GM12878 (cell line): ENCODE measurements at regions not wholly inside any gene's neighbourhood (a gene's known extent, or its start where the extent isn't known, plus 50 kb on each side); places are given as distances from the start of the nearest gene placed in this dataset.

ENCODE experiments used
- ATAC-seq: fragments of 200-7000 bp; cut with Tn5 transposase; 3 replicates; pipeline ENCODE4 v1.9.1; 2020; ENCODE audit warnings: mild to moderate bottlenecking, moderate library complexity
- BruUV-seq: library from RNA; stranded (reverse); fragments of 400-500 nt; replicated peaks from 2 replicates; lab custom pipeline; 2021; lab: Mats Ljungman, UMichigan
- CTCF ChIA-PET: fragments of 300-600 bp; sonication (Branson Sonifier 250); formaldehyde crosslinking; extraction: SDS; loops from one replicate; lab custom pipeline; 2021; ENCODE audit warnings: inconsistent platforms; lab: Yijun Ruan, JAX
- POLR2A ChIA-PET: fragments of 350-600 bp; formaldehyde crosslinking; extraction: SDS; loops from one replicate; lab custom pipeline; 2021; ENCODE audit warnings: inconsistent platforms; lab: Charles Lee
- RAD21 ChIA-PET: fragments of 300-600 bp; sonication (Branson Sonifier 250); formaldehyde crosslinking; loops from one replicate; lab custom pipeline; 2023; ENCODE audit warnings: antibody characterized with exemption; ENCODE audit not compliant: unreplicated experiment; lab: Charles Lee
- SMC1A ChIA-PET: fragments of 300-600 bp; sonication (Branson Sonifier 250); formaldehyde crosslinking; loops from one replicate; lab custom pipeline; 2023; ENCODE audit not compliant: unreplicated experiment, uncharacterized antibody; lab: Charles Lee
- DNase-seq: peaks from one replicate; pipeline ENCODE4 v3.0.0-alpha.2; 2011; ENCODE audit warnings: low read depth, low spot score
- FAIRE-seq: peaks from 3 replicates; lab custom pipeline; 2011; peaks lifted over from hg19 to GRCh38; lab: Jason Lieb, UNC
- H2AFZ ChIP-seq: 2 replicates; pipeline ENCODE4 v1.6.0; 2011; ENCODE audit warnings: low read depth, low read length, control low read depth; ENCODE audit not compliant: control insufficient read depth
- H3K27ac ChIP-seq: 2 replicates; pipeline ENCODE4 v1.5.1; 2011; ENCODE audit warnings: control low read depth; ENCODE audit not compliant: control insufficient read depth, insufficient read depth
- H3K27me3 ChIP-seq, 2 experiments: replicated peaks in 1 of 2; 2 replicates each; pipeline versions ENCODE4 v1.6.0 to v1.6.1; 2011; ENCODE audit warnings: low read length in 1 of 2; ENCODE audit not compliant: control insufficient read depth in 2 of 2, insufficient read depth in 2 of 2
- H3K36me3 ChIP-seq, 2 experiments: 2 replicates each; pipeline ENCODE4 v1.5.1; 2011; ENCODE audit warnings: low read length in 1 of 2; ENCODE audit not compliant: control insufficient read depth in 2 of 2, insufficient read depth in 2 of 2
- H3K4me1 ChIP-seq: 2 replicates; pipeline ENCODE4 v1.6.1; 2011; ENCODE audit warnings: mild to moderate bottlenecking, low read length, moderate library complexity, mixed read lengths; ENCODE audit not compliant: control insufficient read depth, insufficient read depth
- H3K4me2 ChIP-seq: 2 replicates; pipeline ENCODE4 v1.6.0; 2011; ENCODE audit warnings: control low read depth; ENCODE audit not compliant: control insufficient read depth, insufficient read depth
- H3K4me3 ChIP-seq: fragments of 200-600 bp; sonication (generic); 2 replicates; pipeline ENCODE4 v1.5.1; 2016
- H3K79me2 ChIP-seq: 2 replicates; pipeline ENCODE4 v1.6.0; 2011; ENCODE audit warnings: low read length; ENCODE audit not compliant: control insufficient read depth, insufficient read depth
- H3K9ac ChIP-seq: 2 replicates; pipeline ENCODE4 v1.8.0; 2011; ENCODE audit warnings: low read length, control low read depth, mixed read lengths; ENCODE audit not compliant: control insufficient read depth, insufficient read depth
- H3K9me3 ChIP-seq: replicated peaks from 3 replicates; pipeline ENCODE4 v1.5.1; 2011; ENCODE audit warnings: mild to moderate bottlenecking, low read length; ENCODE audit not compliant: control insufficient read depth, insufficient read depth
- H4K20me1 ChIP-seq: 2 replicates; pipeline ENCODE4 v1.6.0; 2011; ENCODE audit not compliant: control insufficient read depth, insufficient read depth
- CBX5 ChIP-seq: sonication (generic); IDR thresholded peaks from 2 replicates; pipeline ENCODE4 v1.6.1; 2016; ENCODE audit warnings: low read depth, moderate library complexity, mild to moderate bottlenecking, inconsistent platforms
- FOXM1 ChIP-seq: IDR thresholded peaks from 2 replicates; pipeline ENCODE4 v1.6.1; 2012; ENCODE audit warnings: low read depth, mild to moderate bottlenecking, inconsistent platforms, low read length, moderate library complexity
- GATAD2B ChIP-seq: fragments of 450-650 bp; conservative IDR thresholded peaks from 2 replicates; pipeline ENCODE4 v1.6.1; 2017; ENCODE audit warnings: low read depth, mild to moderate bottlenecking, moderate library complexity
- LARP7 ChIP-seq: fragments of 450-650 bp; IDR thresholded peaks from 2 replicates; pipeline ENCODE4 v1.6.1; 2017; ENCODE audit warnings: mild to moderate bottlenecking
- MEF2A ChIP-seq: IDR thresholded peaks from 2 replicates; pipeline ENCODE4 v1.6.1; 2011; ENCODE audit warnings: low read depth, mild to moderate bottlenecking, low read length, moderate library complexity; ENCODE audit not compliant: insufficient read depth
- MTA2 ChIP-seq: fragments of 450-650 bp; IDR thresholded peaks from 2 replicates; pipeline ENCODE4 v1.6.1; 2016; ENCODE audit warnings: low read depth, mild to moderate bottlenecking, moderate library complexity
- POLR2AphosphoS5 ChIP-seq: IDR thresholded peaks from 2 replicates; pipeline ENCODE4 v1.6.1; 2011; ENCODE audit warnings: mild to moderate bottlenecking, low read length, inconsistent platforms
- RCOR1 ChIP-seq: conservative IDR thresholded peaks from 2 replicates; pipeline ENCODE4 v1.6.1; 2012; ENCODE audit warnings: low read depth, low read length, improper control_type of control experiment
- RUNX3 ChIP-seq: IDR thresholded peaks from 2 replicates; pipeline ENCODE4 v1.6.1; 2012; ENCODE audit warnings: low read length, inconsistent platforms
- SUZ12 ChIP-seq: fragments of 200-600 bp; sonication (generic); IDR thresholded peaks from one replicate; pipeline ENCODE4 v1.6.1; 2018; ENCODE audit warnings: antibody characterized with exemption, mild to moderate bottlenecking; ENCODE audit not compliant: unreplicated experiment
- WRNIP1 ChIP-seq: IDR thresholded peaks from 2 replicates; pipeline ENCODE4 v1.6.1; 2011; ENCODE audit warnings: low read depth, low read length, improper control_type of control experiment, borderline replicate concordance
- ZZZ3 ChIP-seq: IDR thresholded peaks from 2 replicates; pipeline ENCODE4 v1.6.1; 2011; ENCODE audit warnings: low read depth; ENCODE audit not compliant: control insufficient read depth, insufficient read length
- WGBS: methylation state at CpG from one replicate; pipeline ENCODE4 v1.1.6; 2016; ENCODE audit warnings: low lambda C conversion rate; ENCODE audit not compliant: insufficient replicate concordance, insufficient coverage; ENCODE audit errors: missing lambda C conversion rate; 5-methylcytosine and 5-hydroxymethylcytosine counted together
- in situ Hi-C: fragments of 300-500 bp; cut with MboI; formaldehyde crosslinking; loops from 9 replicates; pipeline ENCODE4 v1.14.3; 2018; ENCODE audit warnings: mixed read lengths
- intact Hi-C: fragments of 100-400 bp; cut with micrococcal nuclease; formaldehyde crosslinking; loops from one replicate; pipeline ENCODE4 v1.14.2; 2022; ENCODE audit not compliant: unreplicated experiment

DNA sequence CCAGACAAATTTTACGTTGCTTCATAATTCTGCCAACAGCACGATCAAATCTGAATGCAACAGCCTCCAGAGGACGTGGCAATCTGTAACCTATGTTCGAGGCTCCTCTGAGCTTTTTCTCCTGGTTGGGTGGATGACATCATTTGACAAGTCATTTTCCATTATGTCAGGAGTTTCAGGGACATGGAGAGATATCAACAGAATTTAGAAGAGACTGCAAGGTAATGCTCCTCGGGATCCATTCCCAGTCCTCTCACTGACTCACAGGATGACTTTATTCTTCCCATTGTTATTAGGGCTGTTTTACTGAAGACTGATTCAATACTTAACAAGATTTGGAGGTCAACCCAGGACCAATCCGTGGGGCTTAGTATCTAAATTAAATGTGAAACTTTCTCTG lies 72.5 kb upstream of the RNF152 start:
- in situ Hi-C loops, result no loop called here
- H2AFZ ChIP-seq, result no peak overlapping the region
- no peak for TF ChIP-seq ZZZ3
- TF ChIP-seq RUNX3, result no peak
- no peak for TF ChIP-seq WRNIP1
- TF ChIP-seq MEF2A, result no peak
- TF ChIP-seq, all 136 proteins: peak for 0
- H3K27ac ChIP-seq, result no peak overlapping the region
- ChIA-PET CTCF (interaction anchor here (1.2 kb wide), 1 partner anchor 166 kb away, joined by 4 read pairs; no protein-coding TSS in a partner anchor), SMC1A (no interaction called here), POLR2A (no interaction called here), RAD21 (no interaction called here)
- BruUV-seq, result no TSS peak
- H3K4me3 ChIP-seq, result no peak overlapping the region
- no peak overlapping the region for H3K9ac ChIP-seq
- H3K4me2 ChIP-seq, result no peak overlapping the region
- no peaks in the 10 kb centered on the region for H4K20me1 ChIP-seq
- no peaks in the 10 kb centered on the region for H3K79me2 ChIP-seq
- H3K4me1 ChIP-seq, result no peaks in the 10 kb centered on the region
- ATAC-seq, result no peak
- H3K9me3 ChIP-seq, result no peaks in the 10 kb centered on the region; the same call in 2 of the 3 replicates
- intact Hi-C loops, result no loop called here
- FAIRE-seq, result no peak
- no peaks in the 10 kb centered on the region for H3K27me3 ChIP-seq
- DNase-seq, result no peak
- no peaks in the 10 kb centered on the region for H3K36me3 ChIP-seq
- 27% methylated on average over 6 of the region's 6 CpGs for WGBS

- Histone ChIP-seq H3K4me3 (no peak overlapping the region), H3K27ac (no peak overlapping the region), H3K9ac (no peak overlapping the region), H3K36me3 (no peaks in the 10 kb centered on the region), H3K4me2 (no peak overlapping the region), H3K9me3 (no peaks in the 10 kb centered on the region; the same call in 2 of the 3 replicates), H4K20me1 (no peaks in the 10 kb centered on the region), H2AFZ (no peak overlapping the region), H3K79me2 (no peaks in the 10 kb centered on the region), H3K4me1 (no peaks in the 10 kb centered on the region), H3K27me3 (no peaks in the 10 kb centered on the region)
- CTCF ChIA-PET, result interaction anchor here (1.2 kb wide), 1 partner anchor 167 kb away, joined by 4 read pairs; no protein-coding TSS in a partner anchor
- in situ Hi-C loops (no loop called here), intact Hi-C loops (no loop called here)
- TF ChIP-seq MTA2 (no peak), GATAD2B (no peak), FOXM1 (no peak), RCOR1 (no peak), SUZ12 (no peak), LARP7 (no peak), CBX5 (no peak), POLR2AphosphoS5 (no peak)
- BruUV-seq, result no TSS peak
- POLR2A ChIA-PET, result no interaction called here
- FAIRE-seq (no peak), ATAC-seq (no peak), DNase-seq (no peak)
- RAD21 ChIA-PET, result no interaction called here
- SMC1A ChIA-PET, result no interaction called here
Observed at GRCh38 chr18:61964616-61965015, 71.8 kb upstream of the RNF152 start.
